ENCODE measurements at regions not wholly inside any gene's neighbourhood (a gene's known extent, or its start where the extent isn't known, plus 50 kb on each side); places are given as distances from the start of the nearest gene placed in this dataset.
A peak's percentile ranks its signal among the peaks of the same experiment; 100 is the strongest.

DNA sequence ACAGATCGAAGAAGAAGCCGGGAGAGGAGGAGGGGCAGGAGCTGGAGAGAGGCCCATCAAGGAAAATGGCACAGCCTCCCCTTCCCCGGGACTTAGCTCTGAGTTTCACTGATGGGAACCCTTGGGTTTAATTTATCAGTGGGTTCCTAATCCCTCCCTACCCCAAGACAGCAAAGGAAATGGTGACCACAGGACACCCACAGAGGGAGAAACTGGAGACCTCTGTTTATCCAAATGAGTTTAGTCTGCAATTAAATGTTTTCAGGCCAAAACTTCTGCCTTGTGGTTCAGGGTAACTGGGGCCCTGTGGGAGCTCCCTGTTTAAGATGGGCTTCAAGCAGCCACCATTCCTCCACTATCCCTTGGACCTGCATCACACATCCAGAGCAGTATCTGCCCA, 190.8 kb upstream of the TOPAZ1 start:
- DNase-seq (ENCODE audit: low read depth in 3 of 3), result no peak

GRCh38 chr3:44055951-44056350, 185.7 kb upstream of the TOPAZ1 start:
- DNase-seq (ENCODE audit: low read depth in 3 of 3), result no peak

DNA sequence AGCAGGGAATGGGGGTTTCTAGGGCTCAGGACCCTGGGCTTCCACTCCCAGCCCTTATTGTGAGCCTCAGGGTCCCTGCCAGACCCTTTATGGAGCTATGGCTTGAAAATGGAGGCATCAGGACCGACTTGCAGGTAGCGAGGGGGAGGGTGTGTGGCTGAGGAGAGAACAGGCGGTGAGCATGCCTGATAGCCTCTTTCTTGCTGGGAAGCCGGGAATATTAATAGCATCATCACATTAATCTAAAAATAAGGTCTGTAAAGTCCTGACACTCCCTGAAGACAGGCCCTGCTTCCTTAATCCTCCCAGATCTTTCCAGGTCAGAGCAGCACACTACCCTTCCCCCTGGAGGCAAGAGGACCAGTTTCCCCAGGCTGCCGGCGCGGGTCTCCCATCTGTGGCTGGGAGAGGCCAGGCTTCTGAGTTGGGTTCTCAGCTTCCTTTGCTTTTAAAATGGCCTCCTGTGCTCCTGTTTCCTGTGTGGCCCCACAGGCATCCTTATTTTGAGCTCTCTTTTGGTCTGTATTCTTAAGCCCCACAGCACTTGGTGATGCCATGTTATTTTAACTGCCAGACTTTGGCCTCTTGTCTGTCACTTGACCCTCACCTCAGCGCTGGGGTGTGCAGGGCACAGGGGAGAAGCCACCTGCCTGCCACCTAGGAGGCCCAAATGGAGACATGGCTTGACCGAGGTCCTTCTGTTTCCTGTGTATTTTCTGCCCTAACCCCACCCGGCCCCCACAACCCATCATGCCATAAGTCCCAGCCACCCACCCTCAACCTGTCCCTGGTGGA, 185.0 kb upstream of the TOPAZ1 start:
- no peak for DNase-seq (ENCODE audit: low read depth in 3 of 3)

- DNase-seq (ENCODE audit: low read depth in 3 of 3), result peak; percentile 8 to 57 (median 28)
Measured at GRCh38 chr3:44058022-44058867, 183.4 kb upstream of the TOPAZ1 start.

- no peak for DNase-seq (ENCODE audit: low read depth in 3 of 3)
Measured at GRCh38 chr3:44058868-44059203, 182.8 kb upstream of the TOPAZ1 start.

DNA sequence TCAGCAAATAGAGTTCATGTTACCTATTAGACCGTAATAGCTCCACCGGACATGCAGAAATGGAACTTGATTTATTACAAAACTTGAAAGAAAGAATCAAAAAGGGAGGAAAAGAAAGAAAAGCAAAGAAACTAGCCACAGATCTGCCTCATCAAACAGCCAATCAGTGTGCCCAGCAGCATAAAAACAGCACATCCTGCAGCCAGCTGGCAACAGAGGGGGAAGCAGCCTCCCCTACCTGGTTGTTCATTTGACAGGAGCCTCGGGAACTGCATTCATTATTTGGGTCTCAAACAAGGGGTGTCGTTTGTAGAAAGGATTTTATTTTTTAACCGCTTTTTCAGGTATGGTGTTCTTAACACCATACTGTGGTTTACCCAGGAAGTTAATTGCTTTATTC, 181.5 kb upstream of the TOPAZ1 start:
- DNase-seq (ENCODE audit: low read depth in 3 of 3), result no peak

GRCh38 chr3:44061268-44061667, 180.4 kb upstream of the TOPAZ1 start:
- DNase-seq (ENCODE audit: low read depth in 3 of 3), result no peak

DNA sequence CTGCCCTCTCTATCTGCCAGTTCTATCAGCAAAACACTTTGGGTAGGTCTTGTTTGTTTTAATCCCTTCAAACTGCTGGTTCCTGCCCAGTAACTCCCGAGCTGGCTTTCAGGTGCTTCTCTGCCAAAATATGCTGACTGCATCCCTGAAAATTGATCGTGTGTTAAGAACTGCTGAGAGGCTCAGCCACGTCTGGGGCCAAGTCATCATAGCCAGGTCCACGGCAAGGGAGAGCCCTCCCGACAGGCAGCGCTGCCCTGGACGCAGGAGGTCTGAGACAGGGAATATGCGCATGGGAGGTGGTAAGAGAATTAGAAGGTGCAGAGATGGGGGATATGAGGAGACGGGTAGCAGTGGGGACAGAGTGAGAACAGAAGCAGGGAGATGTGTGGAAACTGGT, 179.7 kb upstream of the TOPAZ1 start:
- DNase-seq (ENCODE audit: low read depth in 3 of 3), result no peak

DNA sequence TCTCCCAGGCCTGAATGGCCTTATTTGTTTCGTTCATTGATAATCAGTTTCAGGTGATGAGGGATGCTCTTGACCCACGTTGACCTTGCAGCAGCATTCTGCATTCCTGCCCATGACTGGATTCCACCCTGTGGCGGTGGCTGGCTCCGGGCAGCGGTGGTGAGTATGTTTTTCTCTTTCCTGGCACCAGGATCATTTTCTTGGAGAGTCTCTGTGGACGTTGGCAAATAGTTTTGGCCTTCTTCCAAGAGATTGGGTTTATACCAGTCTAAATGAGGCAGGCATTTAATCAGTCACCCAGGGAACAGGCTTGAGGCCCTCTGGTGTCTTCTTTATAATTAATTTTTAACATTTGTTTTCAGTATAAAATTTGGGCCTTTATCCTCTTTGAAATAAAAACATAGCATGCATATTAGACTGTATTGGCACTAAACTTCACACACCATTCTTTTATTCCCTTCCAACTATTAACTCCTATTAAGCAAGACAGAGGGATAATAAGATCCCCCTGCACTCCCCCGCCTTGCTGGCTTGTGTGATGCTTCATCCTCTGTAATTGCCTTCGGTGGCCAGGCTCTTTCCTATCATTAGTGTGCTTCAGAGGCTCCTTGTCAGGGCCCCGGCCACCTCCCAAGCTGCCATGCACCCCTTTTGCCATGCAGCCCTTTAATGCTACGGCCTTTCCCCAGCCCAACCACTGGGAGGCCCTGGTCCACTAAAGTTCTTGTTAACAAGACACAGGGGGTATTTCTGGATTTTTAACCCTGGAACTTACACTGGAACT, 176.2 kb upstream of the TOPAZ1 start:
- DNase-seq (ENCODE audit: low read depth in 3 of 3), result no peak

- no peak for DNase-seq (ENCODE audit: low read depth in 3 of 3)
Measured at GRCh38 chr3:44066806-44067205, 174.9 kb upstream of the TOPAZ1 start.

DNA sequence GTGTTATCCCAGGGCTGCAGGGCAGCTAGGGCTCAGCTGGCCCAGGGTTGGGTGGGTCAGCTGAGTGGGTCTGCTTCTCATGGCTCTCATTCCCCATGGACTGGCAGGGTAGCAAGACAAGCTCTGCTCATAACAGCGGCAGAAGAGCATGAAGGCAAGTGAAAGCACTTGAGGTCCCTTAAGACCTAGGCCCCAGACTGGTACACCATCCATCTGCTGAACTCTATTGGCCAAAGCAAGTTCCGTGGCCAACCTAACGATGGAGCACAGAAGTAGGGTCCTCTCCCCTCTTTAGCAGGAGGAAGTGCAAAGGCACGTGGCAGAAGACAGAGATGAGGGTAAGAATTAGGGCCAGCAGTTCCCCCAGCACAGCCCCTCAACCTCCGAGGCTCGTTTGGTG, 174.3 kb upstream of the TOPAZ1 start:
- no peak for DNase-seq (ENCODE audit: low read depth in 3 of 3)

GRCh38 chr3:44068753-44069152, 172.9 kb upstream of the TOPAZ1 start:
- no peak for DNase-seq (ENCODE audit: low read depth in 3 of 3)

DNA sequence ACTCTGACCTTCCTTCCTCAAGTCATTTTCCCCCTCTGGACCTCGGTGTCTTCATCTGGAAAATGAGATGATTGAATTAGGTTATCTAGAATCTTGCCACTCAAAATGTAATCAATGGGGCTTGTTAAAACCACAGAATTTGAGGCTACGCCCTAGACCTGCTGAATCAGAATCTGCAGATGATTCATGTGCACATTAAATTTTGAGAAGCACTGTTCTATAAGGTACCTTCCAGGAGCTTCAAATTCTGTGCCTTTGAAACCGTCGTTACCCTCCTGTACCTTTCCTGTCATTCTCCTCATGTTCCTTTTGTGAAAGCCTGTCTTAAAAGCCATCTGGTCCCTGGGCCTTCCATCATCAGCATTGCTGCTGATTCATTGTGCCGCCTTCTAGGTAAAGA, 172.4 kb upstream of the TOPAZ1 start:
- no peak for DNase-seq (ENCODE audit: low read depth in 3 of 3)

- no peak for DNase-seq (ENCODE audit: low read depth in 3 of 3)
Measured at GRCh38 chr3:44070841-44071546, 170.7 kb upstream of the TOPAZ1 start.

DNA sequence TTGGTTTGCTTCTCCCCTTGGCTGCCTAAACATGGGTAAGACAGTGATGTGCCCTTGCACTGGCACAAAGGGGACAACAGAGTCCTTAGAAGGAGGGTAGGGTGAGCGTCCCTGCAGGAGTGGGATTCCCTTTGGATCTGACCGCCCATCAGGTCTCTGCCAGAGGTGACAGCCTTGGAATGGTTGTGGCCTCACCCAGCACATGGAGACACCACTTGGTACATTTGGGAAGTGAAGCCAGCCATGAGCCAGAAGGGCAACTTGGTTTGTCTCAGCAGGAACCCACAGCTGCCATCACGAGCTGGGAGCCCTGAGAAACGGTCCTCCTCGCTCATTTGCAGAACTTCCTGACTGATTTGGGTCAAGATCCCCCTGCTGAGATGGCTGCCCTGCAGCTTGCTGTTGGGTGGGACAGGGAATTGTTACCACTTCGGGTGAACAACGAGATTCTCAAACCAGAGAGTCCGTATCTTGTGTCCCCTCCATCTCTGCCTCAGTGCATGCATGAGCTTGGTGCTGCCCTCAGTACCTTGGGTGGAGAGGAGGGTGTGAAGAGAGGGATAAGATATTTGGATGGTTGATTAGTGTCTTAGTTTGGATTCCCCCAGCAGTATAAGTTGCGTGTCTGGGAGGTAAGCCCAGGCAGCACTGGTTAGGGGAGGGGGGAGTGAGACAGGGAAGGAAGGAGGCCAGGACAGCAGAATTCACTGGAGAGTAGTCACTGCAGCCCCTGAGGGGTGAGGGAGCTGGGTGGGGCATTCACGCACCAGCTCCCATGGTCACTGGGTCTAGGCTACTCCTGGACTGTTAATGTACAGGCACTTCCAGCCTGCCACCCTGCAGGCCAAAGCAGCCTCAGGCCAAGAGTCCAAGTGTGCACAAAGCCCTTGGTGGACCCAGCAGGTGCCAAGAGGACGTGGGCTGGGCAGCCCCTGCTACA, 168.8 kb upstream of the TOPAZ1 start:
- no peak for DNase-seq (ENCODE audit: low read depth in 3 of 3)

DNA sequence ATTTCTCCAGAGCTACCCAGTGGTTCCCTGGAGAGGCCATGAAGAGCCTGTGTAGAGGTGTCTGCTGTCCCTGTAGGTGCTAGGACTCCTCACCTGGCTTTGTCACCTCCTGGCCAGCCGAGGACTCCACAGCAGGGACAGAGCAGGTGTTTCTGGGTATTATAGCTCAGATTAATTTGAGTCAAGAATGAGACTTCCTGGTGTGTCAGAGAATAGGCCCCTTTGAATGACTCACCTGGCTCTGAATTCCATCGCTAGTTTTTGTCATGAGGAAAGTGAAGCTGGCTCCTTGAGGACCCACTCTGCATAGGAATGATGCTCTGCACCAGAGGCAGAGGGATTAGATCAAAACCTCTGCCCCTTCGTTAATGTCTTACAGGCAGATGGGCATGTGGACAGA, 167.5 kb upstream of the TOPAZ1 start:
- DNase-seq (ENCODE audit: low read depth in 3 of 3), result no peak

- no peak for DNase-seq (ENCODE audit: low read depth in 3 of 3)
Measured at GRCh38 chr3:44076221-44076829, 165.4 kb upstream of the TOPAZ1 start.

DNA sequence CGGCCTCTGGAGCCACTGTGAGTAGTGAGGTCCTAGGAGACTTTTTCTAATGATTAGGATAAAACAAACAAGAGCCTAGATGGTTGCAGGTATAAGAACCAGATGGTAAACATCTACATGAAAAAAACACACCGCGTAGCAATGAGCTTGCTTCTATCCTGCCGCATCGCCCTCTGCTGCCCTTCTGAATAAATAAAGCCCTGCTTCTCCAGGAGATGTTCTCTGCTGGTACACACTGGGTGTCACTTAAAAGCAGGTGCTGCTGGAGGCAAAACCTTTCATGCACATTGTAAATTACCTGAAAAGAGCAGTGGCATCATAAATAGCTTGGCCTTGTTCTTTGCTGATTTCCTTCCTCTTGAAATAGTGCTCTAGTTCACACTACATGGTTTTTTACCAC, 164.4 kb upstream of the TOPAZ1 start:
- no peak for DNase-seq (ENCODE audit: low read depth in 3 of 3)

- DNase-seq (ENCODE audit: low read depth in 3 of 3), result no peak
Measured at GRCh38 chr3:44078863-44079262, 162.8 kb upstream of the TOPAZ1 start.

DNA sequence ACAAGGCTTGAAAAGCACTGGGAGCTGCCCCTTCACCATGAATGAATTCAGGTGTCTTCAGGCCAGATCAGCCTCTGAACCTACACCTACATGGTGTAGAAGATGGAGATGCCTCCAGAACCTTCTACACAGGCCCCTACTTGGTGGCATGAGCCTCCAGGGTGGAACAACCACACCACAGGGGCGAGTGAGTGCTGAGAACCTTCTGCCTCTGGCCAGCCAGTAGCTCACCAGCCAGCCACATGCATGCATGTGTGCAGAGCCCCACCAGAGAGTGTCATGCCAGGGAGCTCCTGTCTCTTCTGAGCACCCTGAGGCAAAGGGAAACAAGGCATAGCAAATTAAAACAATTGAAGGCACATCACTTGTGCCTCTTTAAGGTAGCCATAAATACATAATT, 161.8 kb upstream of the TOPAZ1 start:
- DNase-seq (ENCODE audit: low read depth in 3 of 3), result no peak

Data from stimulated activated CD4-positive, alpha-beta T cell treated with anti-CD3 and anti-CD28 coated beads, TNF-alpha, amount 100 ng/mL, for 4 hours (primary cell).